ENCODE measurements at regions not wholly inside any gene's neighbourhood (a gene's known extent, or its start where the extent isn't known, plus 50 kb on each side); places are given as distances from the start of the nearest gene placed in this dataset.

DNA sequence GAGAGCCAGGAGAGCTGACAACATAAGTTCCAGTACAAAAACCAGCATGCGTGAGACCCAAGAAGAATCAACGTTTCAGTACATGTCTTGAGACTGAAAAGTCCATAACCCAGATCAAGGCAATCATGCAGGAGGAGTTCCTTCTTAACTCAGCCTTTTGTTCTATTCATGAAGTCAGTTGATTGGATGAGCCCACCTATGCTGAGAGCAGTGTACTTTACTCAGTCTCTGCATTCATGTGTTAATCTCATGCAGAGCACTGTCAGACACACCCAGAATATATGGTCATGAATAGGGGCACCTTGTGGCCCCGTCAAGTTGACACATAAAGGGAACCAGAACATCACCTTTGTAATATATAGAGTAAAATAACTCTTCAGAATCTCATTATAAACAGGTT, 653.6 kb upstream of the CNTNAP5 start:
- no peaks in the 10 kb centered on the region for H3K36me3 Mint-ChIP-seq
- Histone ChIP-seq H3K9ac (ENCODE audit: insufficient read depth, low read length, poor library complexity, severe bottlenecking) (no peak overlapping the region), H3K36me3 (replicated peaks in 1 of 2; ENCODE audit: control insufficient read depth in 1 of 2, insufficient read depth in 2 of 2, low read length in 2 of 2) (no peaks in the 10 kb centered on the region), H2AFZ (ENCODE audit: insufficient read depth, low read depth, low read length, poor library complexity, severe bottlenecking) (no peak overlapping the region), H3K9me3 (replicated peaks in 1 of 2; ENCODE audit: control insufficient read depth in 1 of 2, insufficient read depth in 1 of 2, low read length in 2 of 2) (no peaks in the 10 kb centered on the region), H3K27me3 (ENCODE audit: control insufficient read depth in 2 of 2, insufficient read depth in 2 of 2, low read length in 2 of 2) (no peaks in the 10 kb centered on the region), H3K4me2 (replicated peaks; ENCODE audit: extremely low read depth, low read length, poor library complexity, severe bottlenecking) (no peak overlapping the region), H3K4me1 (ENCODE audit: control insufficient read depth in 1 of 2, insufficient read depth in 2 of 2, low read length in 2 of 2) (no peaks in the 10 kb centered on the region), H3K79me2 (ENCODE audit: insufficient read depth, low read length) (no peaks in the 10 kb centered on the region), H3K4me3 (replicated peaks in 1 of 3; ENCODE audit: low read depth in 2 of 3, low read length in 3 of 3) (no peak overlapping the region), H3K27ac (ENCODE audit: low read depth in 1 of 2, low read length in 2 of 2) (no peak overlapping the region), H4K20me1 (ENCODE audit: insufficient read depth, low read length) (no peaks in the 10 kb centered on the region)
- peaks cover 0 to 7% (median 3%) of the 10 kb centered on the region in 7 donors for H3K9me3 Mint-ChIP-seq
- H3K4me1 Mint-ChIP-seq, result no peaks in the 10 kb centered on the region
- no peak for DNase-seq
- TF ChIP-seq, protein P1, sequence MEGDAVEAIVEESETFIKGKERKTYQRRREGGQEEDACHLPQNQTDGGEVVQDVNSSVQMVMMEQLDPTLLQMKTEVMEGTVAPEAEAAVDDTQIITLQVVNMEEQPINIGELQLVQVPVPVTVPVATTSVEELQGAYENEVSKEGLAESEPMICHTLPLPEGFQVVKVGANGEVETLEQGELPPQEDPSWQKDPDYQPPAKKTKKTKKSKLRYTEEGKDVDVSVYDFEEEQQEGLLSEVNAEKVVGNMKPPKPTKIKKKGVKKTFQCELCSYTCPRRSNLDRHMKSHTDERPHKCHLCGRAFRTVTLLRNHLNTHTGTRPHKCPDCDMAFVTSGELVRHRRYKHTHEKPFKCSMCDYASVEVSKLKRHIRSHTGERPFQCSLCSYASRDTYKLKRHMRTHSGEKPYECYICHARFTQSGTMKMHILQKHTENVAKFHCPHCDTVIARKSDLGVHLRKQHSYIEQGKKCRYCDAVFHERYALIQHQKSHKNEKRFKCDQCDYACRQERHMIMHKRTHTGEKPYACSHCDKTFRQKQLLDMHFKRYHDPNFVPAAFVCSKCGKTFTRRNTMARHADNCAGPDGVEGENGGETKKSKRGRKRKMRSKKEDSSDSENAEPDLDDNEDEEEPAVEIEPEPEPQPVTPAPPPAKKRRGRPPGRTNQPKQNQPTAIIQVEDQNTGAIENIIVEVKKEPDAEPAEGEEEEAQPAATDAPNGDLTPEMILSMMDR (IDR thresholded peaks at IDR 0.05), result no peak
- intact Hi-C loops (cut with micrococcal nuclease), result no loop called here
- no peaks in the 10 kb centered on the region for H3K27me3 Mint-ChIP-seq (ENCODE audit: low read depth in 3 of 3)
- WGBS (ENCODE audit: insufficient coverage), result 100% methylated on average over 1 of the region's 3 CpGs
- H3K4me3 Mint-ChIP-seq, result no peak overlapping the region
- peak overlapping the region in 1 of 7 donors; percentile 4 for H3K27ac Mint-ChIP-seq

DNA sequence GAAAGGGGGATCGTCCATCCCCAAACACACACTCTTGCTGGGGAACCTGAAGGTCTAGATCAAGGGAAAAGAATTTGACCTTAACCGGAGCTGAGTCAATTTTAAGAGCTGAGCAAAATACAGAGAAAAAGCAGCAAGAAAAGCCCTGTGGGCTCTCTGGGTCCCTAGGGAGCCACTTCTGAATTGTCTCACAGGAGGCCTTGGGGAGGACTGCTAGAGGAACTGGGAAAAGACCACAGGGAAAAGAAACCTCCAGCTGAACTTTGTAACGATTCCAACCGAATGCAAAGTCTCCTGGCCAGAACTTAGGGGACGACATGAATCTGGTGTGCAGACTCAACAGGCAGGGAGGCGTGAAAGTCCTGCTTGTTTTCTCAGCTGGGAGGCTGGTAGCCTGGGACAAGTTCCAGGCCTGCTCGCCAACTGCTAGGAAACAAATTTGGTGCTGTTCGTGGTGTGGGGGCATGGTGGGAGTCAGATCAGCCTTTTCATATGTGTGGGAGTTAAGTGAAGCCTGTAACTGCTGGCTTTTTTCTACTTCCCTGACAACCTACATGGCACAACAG, 644.6 kb upstream of the CNTNAP5 start:
- Mint-ChIP-seq H3K36me3 (no peaks in the 10 kb centered on the region), H3K4me1 (no peaks in the 10 kb centered on the region), H3K4me3 (no peak overlapping the region), H3K27me3 (ENCODE audit: low read depth in 3 of 3) (peaks cover 0 to 2% (median 0%) of the 10 kb centered on the region in 3 donors), H3K27ac (no peak overlapping the region), H3K9me3 (peaks cover 8 to 26% (median 14%) of the 10 kb centered on the region in 7 donors)
- DNase-seq, result no peak
- intact Hi-C loops (cut with micrococcal nuclease), result no loop called here
- Histone ChIP-seq H3K36me3 (replicated peaks in 1 of 2; ENCODE audit: control insufficient read depth in 1 of 2, insufficient read depth in 2 of 2, low read length in 2 of 2) (no peaks in the 10 kb centered on the region), H3K27me3 (ENCODE audit: control insufficient read depth in 2 of 2, insufficient read depth in 2 of 2, low read length in 2 of 2) (no peaks in the 10 kb centered on the region), H3K9ac (ENCODE audit: insufficient read depth, low read length, poor library complexity, severe bottlenecking) (no peak overlapping the region), H3K79me2 (ENCODE audit: insufficient read depth, low read length) (no peaks in the 10 kb centered on the region), H3K4me3 (replicated peaks in 1 of 3; ENCODE audit: low read depth in 2 of 3, low read length in 3 of 3) (no peak overlapping the region), H4K20me1 (ENCODE audit: insufficient read depth, low read length) (no peaks in the 10 kb centered on the region), H3K27ac (ENCODE audit: low read depth in 1 of 2, low read length in 2 of 2) (no peak overlapping the region), H3K4me2 (replicated peaks; ENCODE audit: extremely low read depth, low read length, poor library complexity, severe bottlenecking) (no peak overlapping the region), H3K4me1 (ENCODE audit: control insufficient read depth in 1 of 2, insufficient read depth in 2 of 2, low read length in 2 of 2) (no peaks in the 10 kb centered on the region), H2AFZ (ENCODE audit: insufficient read depth, low read depth, low read length, poor library complexity, severe bottlenecking) (no peak overlapping the region), H3K9me3 (replicated peaks in 1 of 2; ENCODE audit: control insufficient read depth in 1 of 2, insufficient read depth in 1 of 2, low read length in 2 of 2) (peaks cover 8 to 11% of the 10 kb centered on the region in 2 donors)
- 93% methylated on average over 5 of the region's 8 CpGs for WGBS (ENCODE audit: insufficient coverage)
- TF ChIP-seq, protein P1 (IDR thresholded peaks at IDR 0.05), result no peak

Measured in CD14-positive monocyte (primary cell).